Ishikawa (cell line): ENCODE measurements at regions not wholly inside any gene's neighbourhood (a gene's known extent, or its start where the extent isn't known, plus 50 kb on each side); places are given as distances from the start of the nearest gene placed in this dataset.

Source experiments
- CEBPB ChIP-seq: IDR thresholded peaks from 2 replicates; pipeline ENCODE4 v1.6.1; 2012
- CREB1 ChIP-seq: IDR thresholded peaks from 2 replicates; pipeline ENCODE4 v1.6.1; 2012; ENCODE audit warnings: low read depth
- EGR1 ChIP-seq: IDR thresholded peaks from 2 replicates; pipeline ENCODE4 v1.6.1; 2012
- EP300 ChIP-seq: IDR thresholded peaks from 2 replicates; pipeline ENCODE4 v1.6.1; 2012; ENCODE audit warnings: borderline replicate concordance
- FOXM1 ChIP-seq: IDR thresholded peaks from 2 replicates; pipeline ENCODE4 v1.6.1; 2012; ENCODE audit warnings: low read depth, borderline replicate concordance
- NFIC ChIP-seq: IDR thresholded peaks from 2 replicates; pipeline ENCODE4 v1.6.1; 2012
- RAD21 ChIP-seq: IDR thresholded peaks from 2 replicates; pipeline ENCODE4 v1.6.1; 2012; ENCODE audit warnings: low read depth
- TAF1 ChIP-seq: IDR thresholded peaks from 2 replicates; pipeline ENCODE4 v1.6.1; 2012; ENCODE audit warnings: low read depth, mild to moderate bottlenecking
- TCF12 ChIP-seq: IDR thresholded peaks from 2 replicates; pipeline ENCODE4 v1.6.1; 2012; ENCODE audit warnings: low read depth
- TEAD4 ChIP-seq: IDR thresholded peaks from 2 replicates; pipeline ENCODE4 v1.6.1; 2012
- YY1 ChIP-seq: IDR thresholded peaks from 2 replicates; pipeline ENCODE4 v1.6.1; 2012; ENCODE audit warnings: low read depth
- ZBTB7A ChIP-seq: IDR thresholded peaks from 2 replicates; pipeline ENCODE4 v1.6.1; 2012; ENCODE audit warnings: low read depth
- TF ChIP-seq, protein P1 (sequence below): IDR thresholded peaks from 2 replicates; pipeline ENCODE4 v1.6.1; 2012
- TF ChIP-seq, protein P2 (sequence below): IDR thresholded peaks from 2 replicates; pipeline ENCODE4 v1.6.1; 2012; ENCODE audit warnings: low read depth, mild to moderate bottlenecking
- TF ChIP-seq, protein P3 (sequence below): IDR thresholded peaks from 2 replicates; pipeline ENCODE4 v1.6.1; 2012

DNA sequence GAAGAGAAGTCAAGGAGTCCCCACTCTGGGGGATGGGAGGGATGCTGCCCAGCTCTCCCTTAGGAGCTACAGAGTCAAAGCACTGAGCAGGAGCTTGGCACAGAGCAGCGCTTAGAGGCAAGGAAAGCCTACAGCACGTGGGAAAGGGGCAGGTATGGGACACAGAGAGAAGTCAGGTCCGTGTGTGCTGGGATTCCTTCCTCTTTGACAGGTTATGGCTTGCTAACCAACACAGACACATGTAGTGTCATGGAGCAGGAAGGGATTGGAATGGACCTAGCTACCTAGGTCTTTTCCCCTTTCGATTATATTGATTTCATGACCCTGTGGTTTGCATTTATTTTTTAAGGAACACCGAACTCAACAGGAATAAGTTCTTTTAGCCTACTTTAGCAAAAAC is 208.5 kb upstream of the TUT7 start:
- TF ChIP-seq YY1 (no peak), FOXM1 (no peak), TEAD4 (no peak), EP300 (no peak), CREB1 (no peak), ZBTB7A (no peak), TAF1 (no peak), NFIC (no peak), CEBPB (no peak)
- TF ChIP-seq, protein P1, sequence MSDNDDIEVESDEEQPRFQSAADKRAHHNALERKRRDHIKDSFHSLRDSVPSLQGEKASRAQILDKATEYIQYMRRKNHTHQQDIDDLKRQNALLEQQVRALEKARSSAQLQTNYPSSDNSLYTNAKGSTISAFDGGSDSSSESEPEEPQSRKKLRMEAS = no peak
- TF ChIP-seq, protein P2, sequence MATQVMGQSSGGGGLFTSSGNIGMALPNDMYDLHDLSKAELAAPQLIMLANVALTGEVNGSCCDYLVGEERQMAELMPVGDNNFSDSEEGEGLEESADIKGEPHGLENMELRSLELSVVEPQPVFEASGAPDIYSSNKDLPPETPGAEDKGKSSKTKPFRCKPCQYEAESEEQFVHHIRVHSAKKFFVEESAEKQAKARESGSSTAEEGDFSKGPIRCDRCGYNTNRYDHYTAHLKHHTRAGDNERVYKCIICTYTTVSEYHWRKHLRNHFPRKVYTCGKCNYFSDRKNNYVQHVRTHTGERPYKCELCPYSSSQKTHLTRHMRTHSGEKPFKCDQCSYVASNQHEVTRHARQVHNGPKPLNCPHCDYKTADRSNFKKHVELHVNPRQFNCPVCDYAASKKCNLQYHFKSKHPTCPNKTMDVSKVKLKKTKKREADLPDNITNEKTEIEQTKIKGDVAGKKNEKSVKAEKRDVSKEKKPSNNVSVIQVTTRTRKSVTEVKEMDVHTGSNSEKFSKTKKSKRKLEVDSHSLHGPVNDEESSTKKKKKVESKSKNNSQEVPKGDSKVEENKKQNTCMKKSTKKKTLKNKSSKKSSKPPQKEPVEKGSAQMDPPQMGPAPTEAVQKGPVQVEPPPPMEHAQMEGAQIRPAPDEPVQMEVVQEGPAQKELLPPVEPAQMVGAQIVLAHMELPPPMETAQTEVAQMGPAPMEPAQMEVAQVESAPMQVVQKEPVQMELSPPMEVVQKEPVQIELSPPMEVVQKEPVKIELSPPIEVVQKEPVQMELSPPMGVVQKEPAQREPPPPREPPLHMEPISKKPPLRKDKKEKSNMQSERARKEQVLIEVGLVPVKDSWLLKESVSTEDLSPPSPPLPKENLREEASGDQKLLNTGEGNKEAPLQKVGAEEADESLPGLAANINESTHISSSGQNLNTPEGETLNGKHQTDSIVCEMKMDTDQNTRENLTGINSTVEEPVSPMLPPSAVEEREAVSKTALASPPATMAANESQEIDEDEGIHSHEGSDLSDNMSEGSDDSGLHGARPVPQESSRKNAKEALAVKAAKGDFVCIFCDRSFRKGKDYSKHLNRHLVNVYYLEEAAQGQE = no peak

DNA sequence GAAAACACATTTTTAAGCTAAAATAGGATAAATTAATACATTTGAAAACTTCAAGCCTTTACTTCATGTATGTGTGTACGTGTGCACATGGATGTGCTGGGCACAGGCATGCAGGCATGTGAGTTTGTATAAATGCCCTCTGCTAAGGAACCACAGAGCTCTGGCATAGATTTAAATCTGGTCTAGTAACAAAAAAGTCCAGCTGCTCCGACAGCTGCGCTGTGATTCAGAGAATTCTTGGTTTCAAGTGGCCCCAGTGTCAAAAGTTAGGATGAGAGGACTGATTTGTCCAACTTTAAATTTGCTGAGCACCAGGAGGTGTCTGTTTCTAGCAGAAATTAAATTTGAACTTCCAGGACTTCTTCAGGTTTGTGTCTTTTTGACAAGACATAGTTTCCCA is 203.7 kb upstream of the TUT7 start:
- TF ChIP-seq, protein P1 = no peak
- no peak for TF ChIP-seq CEBPB

DNA sequence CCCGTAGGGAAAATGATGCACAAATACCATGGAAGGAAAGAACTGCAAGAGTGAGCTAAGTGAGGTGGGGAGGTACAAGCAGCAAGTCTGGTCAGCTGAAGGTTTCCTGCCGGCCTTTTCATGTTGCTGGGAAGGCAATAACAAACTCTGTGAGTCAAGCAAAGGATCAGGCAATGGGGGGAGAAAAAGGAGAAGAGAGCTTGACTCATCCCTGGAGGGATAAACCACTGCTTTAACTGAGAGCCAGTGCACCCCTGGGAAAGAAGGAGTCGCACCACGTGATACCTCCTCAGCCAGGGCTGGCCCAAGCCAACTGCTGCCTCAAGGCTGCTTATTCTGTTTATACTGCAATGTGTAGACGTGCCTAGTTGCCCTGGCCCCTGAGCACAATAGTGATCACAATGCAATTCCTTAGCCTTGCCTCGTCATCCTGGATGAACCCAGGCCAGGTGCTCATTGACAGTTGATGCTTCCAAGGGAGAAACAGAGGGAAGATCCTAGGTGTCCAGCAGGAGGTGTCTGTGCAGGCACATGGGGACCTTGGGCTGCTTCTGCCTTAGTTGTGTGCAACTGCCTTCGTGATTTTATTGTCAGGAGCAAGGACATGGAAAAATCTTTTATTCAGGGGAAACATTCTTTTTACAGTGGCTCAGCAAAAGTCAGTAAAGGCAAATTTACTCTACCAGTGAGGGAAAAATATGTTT is 203.0 kb upstream of the TUT7 start:
- TF ChIP-seq ZBTB7A = no peak
- TF ChIP-seq NFIC = no peak
- TF ChIP-seq EP300 = no peak
- TF ChIP-seq EGR1 = no peak
- TF ChIP-seq, protein P3, sequence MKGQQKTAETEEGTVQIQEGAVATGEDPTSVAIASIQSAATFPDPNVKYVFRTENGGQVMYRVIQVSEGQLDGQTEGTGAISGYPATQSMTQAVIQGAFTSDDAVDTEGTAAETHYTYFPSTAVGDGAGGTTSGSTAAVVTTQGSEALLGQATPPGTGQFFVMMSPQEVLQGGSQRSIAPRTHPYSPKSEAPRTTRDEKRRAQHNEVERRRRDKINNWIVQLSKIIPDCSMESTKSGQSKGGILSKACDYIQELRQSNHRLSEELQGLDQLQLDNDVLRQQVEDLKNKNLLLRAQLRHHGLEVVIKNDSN = no peak
- TF ChIP-seq, protein P2 = no peak
- no peak for TF ChIP-seq CREB1
- TF ChIP-seq YY1 = no peak
- no peak for TF ChIP-seq FOXM1
- TF ChIP-seq TCF12 = no peak
- TF ChIP-seq, protein P1 = no peak
- no peak for TF ChIP-seq CEBPB
- no peak for TF ChIP-seq TAF1
- TF ChIP-seq RAD21 = no peak
- no peak for TF ChIP-seq TEAD4

DNA sequence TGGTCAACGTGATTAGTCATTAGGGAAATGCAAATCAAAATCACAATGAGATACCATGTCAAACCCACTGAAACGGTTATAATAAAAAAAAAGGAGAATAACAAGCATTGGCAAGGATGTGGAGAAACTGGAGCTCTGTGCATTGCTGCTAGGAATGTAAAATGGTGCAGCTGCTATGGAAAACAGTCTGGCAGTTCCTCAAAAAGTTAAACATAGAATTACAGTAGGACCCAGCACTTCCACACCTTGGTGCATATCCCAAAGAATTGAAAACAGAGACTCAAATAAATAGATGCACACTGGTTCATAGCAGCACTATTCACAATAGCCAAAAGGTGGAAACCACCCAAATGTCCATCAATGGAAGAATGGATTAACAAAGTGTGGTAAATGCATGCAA is 201.5 kb upstream of the TUT7 start:
- no peak for TF ChIP-seq RAD21

DNA sequence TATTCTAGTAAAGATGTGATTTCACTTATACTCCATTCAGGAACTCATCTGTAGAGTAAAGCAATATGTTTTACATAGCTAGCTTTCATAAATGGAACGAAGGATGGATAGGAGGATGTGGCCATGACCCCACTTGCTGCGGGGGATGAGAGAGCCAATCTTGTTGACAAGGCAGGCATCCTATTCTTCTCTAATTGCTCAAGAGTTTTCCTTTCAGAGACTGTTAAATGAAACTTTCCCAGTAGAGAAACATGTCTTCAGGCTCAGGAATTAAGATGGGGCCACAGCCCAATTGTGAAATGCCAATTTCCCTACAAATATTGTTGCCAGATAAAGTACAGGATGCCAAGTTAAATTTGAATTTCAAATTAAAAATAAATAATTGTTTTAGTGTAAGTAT is 196.2 kb upstream of the TUT7 start:
- TF ChIP-seq, protein P3 = no peak
- TF ChIP-seq NFIC = no peak
- TF ChIP-seq FOXM1 = no peak
- TF ChIP-seq CEBPB = no peak
- TF ChIP-seq, protein P1 = no peak
- TF ChIP-seq ZBTB7A = no peak
- TF ChIP-seq TAF1 = no peak
- no peak for TF ChIP-seq TCF12
- no peak for TF ChIP-seq EGR1
- TF ChIP-seq TEAD4 = no peak
- TF ChIP-seq RAD21 = no peak
- TF ChIP-seq EP300 = no peak
- TF ChIP-seq, protein P2 = no peak
- TF ChIP-seq CREB1 = no peak
- no peak for TF ChIP-seq YY1
